ENCODE measurements at regions not wholly inside any gene's neighbourhood (a gene's known extent, or its start where the extent isn't known, plus 50 kb on each side); places are given as distances from the start of the nearest gene placed in this dataset.

DNA sequence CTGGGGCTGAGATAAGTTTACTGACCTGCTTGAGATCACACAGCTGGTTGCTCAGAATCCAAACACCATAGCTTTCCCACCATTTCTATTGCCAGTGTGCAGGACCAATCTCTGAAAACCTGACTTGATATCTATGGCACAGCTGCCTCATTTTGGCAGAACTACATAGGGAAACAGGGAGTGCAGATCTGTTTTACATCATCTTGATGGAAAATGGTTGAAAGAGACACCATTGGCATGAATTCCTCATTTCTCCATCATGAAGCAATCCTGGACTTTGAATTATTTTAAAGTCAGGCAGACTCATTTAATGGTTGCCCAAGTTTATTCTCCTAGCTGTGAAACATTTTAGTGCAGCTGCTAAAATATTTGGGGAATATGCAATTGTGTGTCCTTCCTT, 1628.2 kb upstream of the SLC10A2 start:
- TF ChIP-seq CTCF (conservative IDR thresholded peaks at IDR 0.05; ENCODE audit: control insufficient read depth, insufficient read depth, low read depth, low read length), result no peak
- no peak for DNase-seq (ENCODE audit: low read depth)
- H3K4me3 ChIP-seq (ENCODE audit: control insufficient read depth, low read depth, low read length), result no peak overlapping the region

- TF ChIP-seq CTCF (conservative IDR thresholded peaks at IDR 0.05; ENCODE audit: control insufficient read depth, insufficient read depth, low read depth, low read length), result no peak
- H3K4me3 ChIP-seq (ENCODE audit: control insufficient read depth, low read depth, low read length), result no peak overlapping the region
These were observed 1626.9 kb upstream of the SLC10A2 start for GRCh38 chr13:104693126-104693525.

GRCh38 chr13:104691767-104692467, 1625.7 kb upstream of the SLC10A2 start:
- DNase-seq (ENCODE audit: low read depth), result no peak
- no peak for TF ChIP-seq CTCF (conservative IDR thresholded peaks at IDR 0.05; ENCODE audit: control insufficient read depth, insufficient read depth, low read depth, low read length)

More at GRCh38 chr13:104693126-104693525, 1626.9 kb upstream of the SLC10A2 start:
- no peak for DNase-seq (ENCODE audit: low read depth)

GRCh38 chr13:104686484-104686883, 1620.3 kb upstream of the SLC10A2 start:
- DNase-seq (ENCODE audit: low read depth), result no peak
- no peak for TF ChIP-seq CTCF (conservative IDR thresholded peaks at IDR 0.05; ENCODE audit: control insufficient read depth, insufficient read depth, low read depth, low read length)
- H3K4me3 ChIP-seq (ENCODE audit: control insufficient read depth, low read depth, low read length), result no peak overlapping the region

More at GRCh38 chr13:104691767-104692467, 1625.7 kb upstream of the SLC10A2 start:
- H3K4me3 ChIP-seq (ENCODE audit: control insufficient read depth, low read depth, low read length), result no peak overlapping the region

- TF ChIP-seq CTCF (conservative IDR thresholded peaks at IDR 0.05; ENCODE audit: control insufficient read depth, insufficient read depth, low read depth, low read length), result no peak
- DNase-seq (ENCODE audit: low read depth), result no peak
- no peak overlapping the region for H3K4me3 ChIP-seq (ENCODE audit: control insufficient read depth, low read depth, low read length)
These were observed 1617.6 kb upstream of the SLC10A2 start for GRCh38 chr13:104683789-104684188.

DNA sequence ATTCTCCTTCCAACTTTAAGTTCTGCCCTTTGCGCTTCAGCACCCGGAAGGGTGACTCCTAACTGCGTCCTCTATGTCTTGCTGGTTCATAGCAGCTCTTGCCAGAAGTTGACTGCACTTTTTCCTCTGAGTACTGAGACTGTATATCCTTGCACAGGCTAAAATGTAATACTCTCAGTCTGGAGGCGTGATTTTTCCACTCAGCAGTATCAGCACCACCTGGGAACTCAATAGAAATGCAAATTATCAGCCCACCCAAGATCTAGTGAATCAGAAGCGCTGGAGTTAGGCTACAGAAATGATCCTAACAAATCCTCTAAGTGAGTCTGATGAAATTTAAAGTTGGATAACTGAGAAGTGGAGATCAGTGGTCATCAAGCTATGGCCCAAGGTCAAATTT, 1611.9 kb upstream of the SLC10A2 start:
- TF ChIP-seq CTCF (conservative IDR thresholded peaks at IDR 0.05; ENCODE audit: control insufficient read depth, insufficient read depth, low read depth, low read length), result no peak
- DNase-seq (ENCODE audit: low read depth), result no peak

More for the DNA sequence above, 1611.9 kb upstream of the SLC10A2 start:
- no peak overlapping the region for H3K4me3 ChIP-seq (ENCODE audit: control insufficient read depth, low read depth, low read length)
